Trophoblast cell (in vitro differentiated cells and primary cell): ENCODE measurements at regions not wholly inside any gene's neighbourhood (a gene's known extent, or its start where the extent isn't known, plus 50 kb on each side); places are given as distances from the start of the nearest gene placed in this dataset.

Experiments
- DNase-seq, 2 donors: peaks; one replicate each; pipeline ENCODE4 v3.0.0-alpha.2; 2016
- H2AFZ ChIP-seq: 2 replicates; pipeline ENCODE4 v1.6.1; 2013; ENCODE audit warnings: low read length, moderate library complexity, mild to moderate bottlenecking; ENCODE audit not compliant: insufficient read depth, poor library complexity
- H2AK5ac ChIP-seq: 2 replicates; pipeline ENCODE4 v1.6.1; 2013; ENCODE audit warnings: mild to moderate bottlenecking, low read length
- H2BK120ac ChIP-seq: 2 replicates; pipeline ENCODE4 v1.6.1; 2013; ENCODE audit warnings: low read length, mild to moderate bottlenecking, moderate library complexity; ENCODE audit not compliant: insufficient read depth, poor library complexity
- H2BK12ac ChIP-seq: 2 replicates; pipeline ENCODE4 v1.6.1; 2013; ENCODE audit warnings: mild to moderate bottlenecking, low read length, moderate library complexity
- H2BK5ac ChIP-seq: 2 replicates; pipeline ENCODE4 v1.6.1; 2013; ENCODE audit warnings: low read length, low read depth, moderate library complexity, mild to moderate bottlenecking; ENCODE audit not compliant: poor library complexity
- H3K14ac ChIP-seq: 2 replicates; pipeline ENCODE4 v1.6.1; 2013; ENCODE audit warnings: mild to moderate bottlenecking, low read length
- H3K18ac ChIP-seq: 2 replicates; pipeline ENCODE4 v1.6.1; 2013; ENCODE audit warnings: mild to moderate bottlenecking, low read length
- H3K23ac ChIP-seq: 2 replicates; pipeline ENCODE4 v1.6.1; 2013; ENCODE audit warnings: low read length
- H3K27ac ChIP-seq: 2 replicates; pipeline ENCODE4 v1.5.1; 2013; ENCODE audit warnings: low read depth, mild to moderate bottlenecking, inconsistent platforms, low read length, moderate library complexity
- H3K27me3 ChIP-seq: 2 replicates; pipeline ENCODE4 v1.6.1; 2013; ENCODE audit warnings: inconsistent platforms, mild to moderate bottlenecking, low read length, moderate library complexity; ENCODE audit not compliant: insufficient read depth
- H3K36me3 ChIP-seq, 2 experiments: 1 replicate in 1 of 2; 2 replicates in 1 of 2; pipeline ENCODE4 v1.6.1; 2013; ENCODE audit warnings: low read length in 2 of 2, mild to moderate bottlenecking in 2 of 2, moderate library complexity in 1 of 2; ENCODE audit not compliant: insufficient read depth in 2 of 2, control insufficient read depth in 1 of 2
- H3K4ac ChIP-seq: 2 replicates; pipeline ENCODE4 v1.6.1; 2013; ENCODE audit warnings: low read depth, mild to moderate bottlenecking, low read length, moderate library complexity
- H3K4me1 ChIP-seq, 2 experiments: 1 replicate in 1 of 2; 2 replicates in 1 of 2; pipeline ENCODE4 v1.6.1; 2013; ENCODE audit warnings: low read length in 2 of 2, mild to moderate bottlenecking in 2 of 2, moderate library complexity in 1 of 2; ENCODE audit not compliant: insufficient read depth in 2 of 2, control insufficient read depth in 1 of 2
- H3K4me2 ChIP-seq: 2 replicates; pipeline ENCODE4 v1.6.1; 2013; ENCODE audit warnings: inconsistent platforms, mild to moderate bottlenecking, low read length, moderate library complexity
- H3K4me3 ChIP-seq: 2 replicates; pipeline ENCODE4 v1.5.1; 2013; ENCODE audit warnings: mild to moderate bottlenecking, low read depth, low read length, inconsistent platforms
- H3K79me1 ChIP-seq: one replicate; pipeline ENCODE4 v1.6.1; 2013; ENCODE audit warnings: low read length
- H3K79me2 ChIP-seq: 2 replicates; pipeline ENCODE4 v1.6.1; 2013; ENCODE audit warnings: low read length, mild to moderate bottlenecking; ENCODE audit not compliant: control insufficient read depth, insufficient read depth, poor library complexity
- H3K9ac ChIP-seq: 2 replicates; pipeline ENCODE4 v1.6.1; 2013; ENCODE audit warnings: mild to moderate bottlenecking, low read length
- H3K9me3 ChIP-seq: 2 replicates; pipeline ENCODE4 v1.6.1; 2013; ENCODE audit warnings: low read depth, mild to moderate bottlenecking, control low read depth, inconsistent platforms, low read length; ENCODE audit not compliant: insufficient read depth
- H4K12ac ChIP-seq: 2 replicates; pipeline ENCODE4 v1.6.1; 2013; ENCODE audit warnings: low read depth, mild to moderate bottlenecking, low read length, moderate library complexity
- H4K8ac ChIP-seq: 2 replicates; pipeline ENCODE4 v1.6.1; 2013; ENCODE audit warnings: low read depth, mild to moderate bottlenecking, low read length, moderate library complexity
- H4K91ac ChIP-seq: one replicate; pipeline ENCODE4 v1.6.1; 2013; ENCODE audit warnings: low read depth, mild to moderate bottlenecking, low read length, moderate library complexity
- WGBS: extraction: QIAGEN DNeasy Blood & Tissue Kit; methylation state at CpG from one replicate; pipeline ENCODE4 v1.1.7; 2013; ENCODE audit warnings: missing lambda C conversion rate; ENCODE audit not compliant: insufficient read length, insufficient coverage; ENCODE audit errors: extremely low coverage; 5-methylcytosine and 5-hydroxymethylcytosine counted together

DNA sequence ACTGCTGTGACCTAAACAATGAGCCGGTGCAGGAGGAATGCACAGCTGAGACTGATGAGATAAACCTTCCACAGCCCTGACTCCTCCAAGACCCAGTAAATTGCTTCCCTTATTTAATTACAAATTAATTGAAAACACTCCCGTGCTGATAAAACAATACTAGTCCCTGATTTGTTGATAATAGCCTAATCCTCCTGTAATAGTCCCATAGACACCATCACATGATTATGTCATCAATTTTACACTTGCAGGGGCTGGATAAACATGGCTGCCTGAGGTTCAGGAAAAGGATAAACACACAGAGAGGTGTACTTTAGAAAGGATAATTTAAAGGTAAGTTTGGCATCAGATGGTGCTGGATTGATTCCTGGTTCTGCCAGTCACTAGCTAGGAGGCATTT is 84.6 kb upstream of the SPAG17 start:
- no peak overlapping the region for H4K8ac ChIP-seq
- H3K27ac ChIP-seq: no peak overlapping the region
- no peaks in the 10 kb centered on the region for H3K79me2 ChIP-seq
- H3K14ac ChIP-seq: no peak overlapping the region
- no peak overlapping the region for H2AFZ ChIP-seq
- no peak overlapping the region for H2BK5ac ChIP-seq
- H3K4ac ChIP-seq: no peak overlapping the region
- WGBS: no CpG with 5 or more reads among the region's 2 CpGs
- H2BK12ac ChIP-seq: no peak overlapping the region
- no peaks in the 10 kb centered on the region for H3K27me3 ChIP-seq
- H3K4me2 ChIP-seq: no peak overlapping the region
- H2AK5ac ChIP-seq: no peak overlapping the region
- H3K79me1 ChIP-seq: no peaks in the 10 kb centered on the region
- DNase-seq: no peak
- H4K12ac ChIP-seq: no peak overlapping the region
- no peak overlapping the region for H3K4me3 ChIP-seq
- H4K91ac ChIP-seq: no peak overlapping the region
- no peaks in the 10 kb centered on the region for H3K4me1 ChIP-seq
- no peak overlapping the region for H3K23ac ChIP-seq
- H3K9me3 ChIP-seq: no peaks in the 10 kb centered on the region
- H3K36me3 ChIP-seq: no peaks in the 10 kb centered on the region
- H2BK120ac ChIP-seq: no peak overlapping the region
- H3K9ac ChIP-seq: no peak overlapping the region
- H3K18ac ChIP-seq: no peak overlapping the region

DNA sequence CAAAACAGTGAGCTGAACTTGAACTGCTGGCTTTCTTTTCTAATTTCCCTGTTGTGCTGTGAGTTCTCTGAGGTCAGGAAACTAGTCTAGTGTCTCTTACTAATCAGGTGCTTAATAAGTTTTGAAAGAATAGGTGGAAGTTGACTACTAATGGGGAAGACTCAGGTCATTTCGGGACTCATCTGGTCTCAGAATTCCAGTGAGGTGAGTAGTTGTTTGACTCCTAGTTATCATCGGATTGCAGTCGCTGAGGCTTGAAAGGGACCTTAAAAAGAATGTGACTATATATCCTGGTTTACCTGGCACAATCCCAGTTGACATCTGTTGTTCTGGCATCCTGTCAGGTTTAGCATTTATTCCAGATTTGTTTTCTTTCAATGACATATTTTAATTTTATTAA is 81.4 kb upstream of the SPAG17 start:
- H3K36me3 ChIP-seq: no peaks in the 10 kb centered on the region
- no peak overlapping the region for H3K14ac ChIP-seq
- no peak overlapping the region for H3K4ac ChIP-seq
- no peak overlapping the region for H3K4me3 ChIP-seq
- no peaks in the 10 kb centered on the region for H3K79me2 ChIP-seq
- no peaks in the 10 kb centered on the region for H3K9me3 ChIP-seq
- H2BK120ac ChIP-seq: no peak overlapping the region
- H3K4me2 ChIP-seq: no peak overlapping the region
- no peak overlapping the region for H4K91ac ChIP-seq
- H2BK12ac ChIP-seq: no peak overlapping the region
- H3K9ac ChIP-seq: no peak overlapping the region
- DNase-seq: peak; percentile 63 to 90
- H2AFZ ChIP-seq: no peak overlapping the region
- peaks cover 3% of the 10 kb centered on the region for H3K79me1 ChIP-seq
- H3K23ac ChIP-seq: no peak overlapping the region
- no peaks in the 10 kb centered on the region for H3K27me3 ChIP-seq
- no peak overlapping the region for H3K18ac ChIP-seq
- H2AK5ac ChIP-seq: no peak overlapping the region
- no peak overlapping the region for H2BK5ac ChIP-seq
- H4K8ac ChIP-seq: no peak overlapping the region
- peaks cover 2 to 8% of the 10 kb centered on the region in 2 experiments for H3K4me1 ChIP-seq
- H3K27ac ChIP-seq: no peak overlapping the region
- no peak overlapping the region for H4K12ac ChIP-seq
- no CpG with 5 or more reads among the region's 3 CpGs for WGBS

DNA sequence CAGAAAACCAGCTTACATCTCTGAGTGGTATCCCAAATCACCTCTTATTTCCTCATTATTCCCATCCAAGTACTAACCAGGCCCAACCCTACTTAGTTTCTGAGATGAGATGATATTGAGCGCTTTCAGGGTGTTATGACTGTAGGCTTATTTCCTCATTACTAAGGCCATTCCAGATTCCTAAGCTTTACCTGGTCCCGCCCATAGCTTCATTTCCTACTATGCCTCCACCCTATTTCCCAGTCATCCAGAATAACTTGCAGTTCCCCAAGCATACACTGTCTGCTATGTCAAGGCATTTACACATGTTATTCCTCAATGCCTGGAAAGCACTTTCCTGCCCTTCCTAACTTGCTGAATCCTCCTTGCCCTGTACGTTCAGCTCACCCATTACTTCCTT is 79.3 kb upstream of the SPAG17 start:
- peak overlapping the region; percentile 10 for H3K27ac ChIP-seq
- no peaks in the 10 kb centered on the region for H3K27me3 ChIP-seq
- peaks cover 2 to 8% of the 10 kb centered on the region in 2 experiments for H3K4me1 ChIP-seq
- no peak overlapping the region for H2AFZ ChIP-seq
- H3K79me2 ChIP-seq: no peaks in the 10 kb centered on the region
- no peak overlapping the region for H3K4me3 ChIP-seq
- H3K9ac ChIP-seq: no peak overlapping the region
- H3K23ac ChIP-seq: no peak overlapping the region
- peaks cover 3% of the 10 kb centered on the region for H3K79me1 ChIP-seq
- H2BK5ac ChIP-seq: no peak overlapping the region
- no peak overlapping the region for H4K12ac ChIP-seq
- WGBS: no CpG with 5 or more reads among the region's 3 CpGs
- no peaks in the 10 kb centered on the region for H3K9me3 ChIP-seq
- H2BK120ac ChIP-seq: no peak overlapping the region
- no peak overlapping the region for H2BK12ac ChIP-seq
- H3K4me2 ChIP-seq: no peak overlapping the region
- no peak overlapping the region for H4K8ac ChIP-seq
- peak; percentile 63 to 77 for DNase-seq
- H4K91ac ChIP-seq: no peak overlapping the region
- H2AK5ac ChIP-seq: no peak overlapping the region
- no peaks in the 10 kb centered on the region for H3K36me3 ChIP-seq
- H3K18ac ChIP-seq: no peak overlapping the region
- H3K14ac ChIP-seq: no peak overlapping the region
- no peak overlapping the region for H3K4ac ChIP-seq

DNA sequence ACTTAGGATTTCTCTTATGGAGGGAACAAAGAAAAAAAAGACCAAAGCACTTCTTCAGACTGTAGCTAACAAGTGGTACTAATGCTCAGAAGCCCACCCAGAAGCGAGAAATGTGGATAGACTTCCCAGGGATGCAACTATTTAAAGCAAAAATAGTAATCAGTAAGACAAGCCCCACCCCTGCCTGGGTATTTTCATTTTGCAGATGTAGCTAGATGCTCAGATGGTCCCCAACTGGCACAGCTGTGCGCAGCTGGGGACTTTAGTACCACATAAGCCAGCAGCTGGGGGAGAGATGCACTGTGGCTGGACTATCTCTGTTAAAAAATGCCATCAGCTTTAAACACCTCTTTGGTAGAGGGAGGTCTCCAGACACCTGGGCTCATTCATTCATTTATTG is 77.8 kb upstream of the SPAG17 start:
- no peak overlapping the region for H3K14ac ChIP-seq
- H3K27ac ChIP-seq: no peak overlapping the region
- H3K79me2 ChIP-seq: no peaks in the 10 kb centered on the region
- H3K4me3 ChIP-seq: no peak overlapping the region
- H3K27me3 ChIP-seq: no peaks in the 10 kb centered on the region
- H4K91ac ChIP-seq: peak overlapping the region; percentile 57
- H3K9ac ChIP-seq: no peak overlapping the region
- H2BK5ac ChIP-seq: peak overlapping the region; percentile 46
- H4K8ac ChIP-seq: no peak overlapping the region
- H2AFZ ChIP-seq: no peak overlapping the region
- peak overlapping the region; percentile 73 for H2BK12ac ChIP-seq
- no peak overlapping the region for H3K18ac ChIP-seq
- no peak overlapping the region for H4K12ac ChIP-seq
- no peak overlapping the region for H3K4me2 ChIP-seq
- H3K23ac ChIP-seq: no peak overlapping the region
- no peaks in the 10 kb centered on the region for H3K36me3 ChIP-seq
- peaks cover 2 to 8% of the 10 kb centered on the region in 2 experiments for H3K4me1 ChIP-seq
- H3K79me1 ChIP-seq: peaks cover 3% of the 10 kb centered on the region
- no peak overlapping the region for H2AK5ac ChIP-seq
- H3K9me3 ChIP-seq: no peaks in the 10 kb centered on the region
- no CpG with 5 or more reads among the region's 2 CpGs for WGBS
- H2BK120ac ChIP-seq: peak overlapping the region; percentile 66
- no peak for DNase-seq
- H3K4ac ChIP-seq: no peak overlapping the region
